BE2C (cell line): ENCODE measurements at regions not wholly inside any gene's neighbourhood (a gene's known extent, or its start where the extent isn't known, plus 50 kb on each side); places are given as distances from the start of the nearest gene placed in this dataset.

ENCODE experiments used
- DNase-seq: peaks from one replicate; pipeline ENCODE4 v3.0.0-alpha.2; 2020
- H3K27me3 ChIP-seq: fragments of 250-450 bp; sonication (Bioruptor Pico); 2 replicates; pipeline ENCODE4 v1.5.1; 2020; ENCODE audit warnings: mild to moderate bottlenecking
- H3K36me3 ChIP-seq: fragments of 250-450 bp; sonication (Bioruptor Pico); 2 replicates; pipeline ENCODE4 v1.5.1; 2020; ENCODE audit warnings: mild to moderate bottlenecking
- H3K4me1 ChIP-seq: fragments of 250-450 bp; sonication (Bioruptor Pico); 2 replicates; pipeline ENCODE4 v1.5.1; 2020
- H3K4me3 ChIP-seq: 2 replicates; pipeline ENCODE4 v1.5.1; 2011; ENCODE audit warnings: low read depth, low read length
- H3K9me3 ChIP-seq: fragments of 250-450 bp; sonication (Bioruptor Pico); 2 replicates; pipeline ENCODE4 v1.5.1; 2020
- CTCF ChIP-seq: IDR thresholded peaks from 2 replicates; pipeline ENCODE4 v1.5.1; 2012; ENCODE audit warnings: mild to moderate bottlenecking, low read depth, low read length

- DNase-seq = no peak
- no peaks in the 10 kb centered on the region for H3K27me3 ChIP-seq
- no peaks in the 10 kb centered on the region for H3K36me3 ChIP-seq
- no peaks in the 10 kb centered on the region for H3K9me3 ChIP-seq
- H3K4me3 ChIP-seq = no peak overlapping the region
- no peak for TF ChIP-seq CTCF
- no peaks in the 10 kb centered on the region for H3K4me1 ChIP-seq
These were observed 61.4 kb upstream of the BMP2 start for GRCh38 chr20:6705926-6706548.

- Histone ChIP-seq H3K4me3 (no peak overlapping the region), H3K4me1 (no peaks in the 10 kb centered on the region), H3K36me3 (no peaks in the 10 kb centered on the region), H3K27me3 (no peaks in the 10 kb centered on the region), H3K9me3 (no peaks in the 10 kb centered on the region)
- TF ChIP-seq CTCF = no peak
- no peak for DNase-seq
These were observed 62.2 kb upstream of the BMP2 start for GRCh38 chr20:6705106-6705766.

GRCh38 chr20:6704132-6704861 is 63.2 kb upstream of the BMP2 start:
- Histone ChIP-seq H3K4me1 (no peaks in the 10 kb centered on the region), H3K27me3 (no peaks in the 10 kb centered on the region), H3K4me3 (no peak overlapping the region), H3K36me3 (no peaks in the 10 kb centered on the region), H3K9me3 (no peaks in the 10 kb centered on the region)
- DNase-seq = no peak
- no peak for TF ChIP-seq CTCF

GRCh38 chr20:6703656-6704055 is 63.8 kb upstream of the BMP2 start:
- TF ChIP-seq CTCF = no peak
- Histone ChIP-seq H3K36me3 (no peaks in the 10 kb centered on the region), H3K4me1 (no peaks in the 10 kb centered on the region), H3K4me3 (no peak overlapping the region), H3K27me3 (no peaks in the 10 kb centered on the region), H3K9me3 (no peaks in the 10 kb centered on the region)
- no peak for DNase-seq

GRCh38 chr20:6703047-6703446 is 64.4 kb upstream of the BMP2 start:
- Histone ChIP-seq H3K4me1 (no peaks in the 10 kb centered on the region), H3K36me3 (no peaks in the 10 kb centered on the region), H3K4me3 (no peak overlapping the region), H3K9me3 (no peaks in the 10 kb centered on the region), H3K27me3 (no peaks in the 10 kb centered on the region)
- no peak for DNase-seq
- no peak for TF ChIP-seq CTCF

- H3K36me3 ChIP-seq = no peaks in the 10 kb centered on the region
- no peaks in the 10 kb centered on the region for H3K4me1 ChIP-seq
- no peak overlapping the region for H3K4me3 ChIP-seq
- no peaks in the 10 kb centered on the region for H3K9me3 ChIP-seq
- no peak for DNase-seq
- TF ChIP-seq CTCF = no peak
- H3K27me3 ChIP-seq = no peaks in the 10 kb centered on the region
These were observed 65.3 kb upstream of the BMP2 start for GRCh38 chr20:6702144-6702543.
